SK-N-MC (cell line): ENCODE measurements at regions not wholly inside any gene's neighbourhood (a gene's known extent, or its start where the extent isn't known, plus 50 kb on each side); places are given as distances from the start of the nearest gene placed in this dataset.

Source experiments
- EZH2 ChIP-seq: fragments of 200-600 bp; sonication (generic); IDR thresholded peaks from one replicate; pipeline ENCODE4 v1.6.1; 2017; ENCODE audit warnings: antibody characterized with exemption
- POLR2AphosphoS5 ChIP-seq: IDR thresholded peaks from 2 replicates; pipeline ENCODE4 v1.6.1; 2012; ENCODE audit warnings: mild to moderate bottlenecking, low read depth, low read length, borderline replicate concordance

- TF ChIP-seq POLR2AphosphoS5 (no peak), EZH2 (no peak)
These were observed 82.3 kb upstream of the UQCRFS1 start for GRCh38 chr19:29295285-29295684.
